HepG2 (cell line): ENCODE measurements at regions not wholly inside any gene's neighbourhood (a gene's known extent, or its start where the extent isn't known, plus 50 kb on each side); places are given as distances from the start of the nearest gene placed in this dataset.

Experiments
- ATAC-seq: fragments of 200-7000 bp; cut with Tn5 transposase; 3 replicates; pipeline ENCODE4 v1.9.1; 2020; ENCODE audit warnings: mild to moderate bottlenecking, moderate library complexity
- BruUV-seq: library from RNA; stranded (reverse); fragments of 400-500 nt; replicated peaks from 2 replicates; lab custom pipeline; 2021; lab: Mats Ljungman, UMichigan
- CTCF ChIA-PET: fragments of 300-600 bp; formaldehyde crosslinking; extraction: SDS; loops from one replicate; lab custom pipeline; 2021; ENCODE audit warnings: low total read pairs, inconsistent platforms, low intra/inter-chr PET ratio; lab: Yijun Ruan, JAX
- POLR2A ChIA-PET: fragments of 350-600 bp; sonication (Branson Sonifier 250); formaldehyde crosslinking; loops from one replicate; lab custom pipeline; 2020; ENCODE audit warnings: antibody characterized with exemption, inconsistent platforms; lab: Yijun Ruan, JAX
- DNase-seq: peaks from one replicate; pipeline ENCODE4 v3.0.0-alpha.2; 2015; ENCODE audit warnings: low spot score
- FAIRE-seq: peaks from 3 replicates; lab custom pipeline; 2011; peaks lifted over from hg19 to GRCh38; lab: Jason Lieb, UNC
- H2AFZ ChIP-seq: one replicate; pipeline ENCODE4 v1.6.1; 2011; ENCODE audit warnings: low read length, inconsistent platforms
- H3K27ac ChIP-seq: fragments of 300-600 bp; 3 replicates; pipeline ENCODE4 v1.8.0; 2011; ENCODE audit warnings: mixed run types, mild to moderate bottlenecking, mixed read lengths, low read length, inconsistent platforms; ENCODE audit not compliant: insufficient read depth; ENCODE audit errors: extremely low read length
- H3K27me3 ChIP-seq, 2 experiments: fragments of 200-600 bp in 1 of 2; 2 replicates in 1 of 2; 3 replicates in 1 of 2; pipeline versions ENCODE4 v1.6.0 to v1.8.0; 2011; ENCODE audit warnings: low read length in 2 of 2, mild to moderate bottlenecking in 2 of 2, moderate library complexity in 2 of 2, inconsistent platforms in 1 of 2; ENCODE audit not compliant: insufficient read depth in 2 of 2, control insufficient read depth in 1 of 2
- H3K36me3 ChIP-seq, 2 experiments: fragments of 200-600 bp in 1 of 2; replicated peaks in 1 of 2; 2 replicates in 1 of 2; 3 replicates in 1 of 2; pipeline versions ENCODE4 v1.5.1 to v1.8.0; 2011; ENCODE audit warnings: low read length in 2 of 2, inconsistent platforms in 1 of 2; ENCODE audit not compliant: insufficient read depth in 2 of 2, control insufficient read depth in 1 of 2
- H3K4me1 ChIP-seq: 2 replicates; pipeline ENCODE4 v1.5.1; 2012; ENCODE audit warnings: low read length, inconsistent platforms; ENCODE audit not compliant: insufficient read depth
- H3K4me2 ChIP-seq: 2 replicates; pipeline ENCODE4 v1.6.0; 2011; ENCODE audit warnings: low read depth, low read length, inconsistent platforms
- H3K4me3 ChIP-seq, 3 experiments: fragments of 200-600 bp in 1 of 3; sonication (generic), shearing (Covaris generic) in 1 of 3; replicated peaks in 1 of 3; 2 replicates each; pipeline ENCODE4 v1.5.1; 2011 to 2016; ENCODE audit warnings: low read length in 3 of 3, inconsistent platforms in 2 of 3, low read depth in 2 of 3, mild to moderate bottlenecking in 2 of 3, control low read depth in 1 of 3, mixed read lengths in 1 of 3; ENCODE audit not compliant: insufficient read depth in 1 of 3
- H3K79me2 ChIP-seq: one replicate; pipeline ENCODE4 v1.6.1; 2011; ENCODE audit warnings: low read length, inconsistent platforms; ENCODE audit not compliant: insufficient read depth
- H3K9ac ChIP-seq: 2 replicates; pipeline ENCODE4 v1.6.0; 2011; ENCODE audit warnings: mild to moderate bottlenecking, low read depth, low read length, inconsistent platforms; ENCODE audit not compliant: insufficient read depth
- H3K9me3 ChIP-seq: 2 replicates; pipeline ENCODE4 v1.5.1; 2012; ENCODE audit warnings: mild to moderate bottlenecking, low read length
- H4K20me1 ChIP-seq: 2 replicates; pipeline ENCODE4 v1.6.0; 2011; ENCODE audit warnings: inconsistent platforms, mild to moderate bottlenecking, low read length, moderate library complexity; ENCODE audit not compliant: insufficient read depth
- HOXA3 ChIP-seq: sonication (generic); formaldehyde crosslinking; IDR thresholded peaks from 2 replicates; pipeline ENCODE4 v1.5.0; 2020; ENCODE audit warnings: missing genetic modification reagents
- NFIC ChIP-seq: IDR thresholded peaks from 2 replicates; pipeline ENCODE4 v1.6.1; 2012; ENCODE audit warnings: mild to moderate bottlenecking, low read length, inconsistent platforms
- PLSCR1 ChIP-seq: sonication (generic); formaldehyde crosslinking; IDR thresholded peaks from 2 replicates; pipeline ENCODE4 v1.5.0; 2020; ENCODE audit warnings: missing genetic modification reagents, mild to moderate bottlenecking, borderline replicate concordance
- PRMT3 ChIP-seq: sonication (generic); formaldehyde crosslinking; IDR thresholded peaks from 2 replicates; pipeline ENCODE4 v1.8.1; 2022; ENCODE audit warnings: low read depth, mild to moderate bottlenecking, moderate library complexity, missing genetic modification reagents, borderline replicate concordance
- SIX1 ChIP-seq: sonication (generic); formaldehyde crosslinking; IDR thresholded peaks from 2 replicates; pipeline ENCODE4 v1.4.0; 2020; ENCODE audit warnings: missing genetic modification reagents, borderline replicate concordance
- ZKSCAN1 ChIP-seq: fragments of 150-350 bp; IDR thresholded peaks from 2 replicates; pipeline ENCODE4 v1.6.1; 2014; ENCODE audit warnings: low read length
- ZNF296 ChIP-seq: sonication (generic); formaldehyde crosslinking; conservative IDR thresholded peaks from 2 replicates; pipeline ENCODE4 v1.5.0; 2020; ENCODE audit warnings: mild to moderate bottlenecking, missing genetic modification reagents
- ZNF556 ChIP-seq: sonication (generic); formaldehyde crosslinking; IDR thresholded peaks from 2 replicates; pipeline ENCODE4 v1.4.0; 2020; ENCODE audit warnings: mild to moderate bottlenecking, missing genetic modification reagents, borderline replicate concordance
- ZNF597 ChIP-seq: sonication (generic); formaldehyde crosslinking; IDR thresholded peaks from 2 replicates; pipeline ENCODE4 v1.5.0; 2020; ENCODE audit warnings: missing genetic modification reagents
- ZNF737 ChIP-seq: sonication (generic); formaldehyde crosslinking; IDR thresholded peaks from 2 replicates; pipeline ENCODE4 v1.5.0; 2020; ENCODE audit warnings: missing genetic modification reagents, mild to moderate bottlenecking, borderline replicate concordance
- WGBS: methylation state at CpG from one replicate; pipeline ENCODE4 v1.1.6; 2017; ENCODE audit warnings: low lambda C conversion rate; 5-methylcytosine and 5-hydroxymethylcytosine counted together
- in situ Hi-C: cut with HindIII; loops from 2 replicates; pipeline ENCODE4 v1.10.0; 2017; ENCODE audit warnings: low pct_unique_long_range_greater_than_20kb; ENCODE audit not compliant: extremely low pct_ligation_motif_present
- intact Hi-C: fragments of 100-400 bp; cut with micrococcal nuclease; formaldehyde crosslinking; loops from one replicate; pipeline ENCODE4 v1.10.0; 2022; ENCODE audit not compliant: unreplicated experiment

GRCh38 chr12:102535306-102535705, 54.9 kb upstream of the IGF1 start:
- H4K20me1 ChIP-seq: no peaks in the 10 kb centered on the region
- H3K9ac ChIP-seq: no peak overlapping the region
- H3K36me3 ChIP-seq: no peaks in the 10 kb centered on the region
- no peaks in the 10 kb centered on the region for H3K9me3 ChIP-seq
- no peak overlapping the region for H3K4me2 ChIP-seq
- no peak for FAIRE-seq
- no TSS peak for BruUV-seq
- DNase-seq: no peak
- no peak for ATAC-seq
- ChIA-PET POLR2A (no interaction called here), CTCF (no interaction called here)
- H3K4me1 ChIP-seq: no peaks in the 10 kb centered on the region
- H3K79me2 ChIP-seq: no peaks in the 10 kb centered on the region
- TF ChIP-seq PLSCR1 (CRISPR knock-in tag): no peak
- TF ChIP-seq ZNF556 (CRISPR knock-in tag): no peak
- TF ChIP-seq PRMT3 (CRISPR knock-in tag): no peak
- no peak for TF ChIP-seq NFIC
- no peak for TF ChIP-seq HOXA3 (CRISPR knock-in tag)
- TF ChIP-seq ZNF737 (CRISPR knock-in tag): no peak
- no peak for TF ChIP-seq ZKSCAN1
- TF ChIP-seq ZNF597: no peak
- no peak for TF ChIP-seq SIX1
- no peak for TF ChIP-seq ZNF296 (CRISPR knock-in tag)
- 53% methylated on average over 5 of the region's 8 CpGs for WGBS
- intact Hi-C loops: no loop called here
- no peak overlapping the region for H3K27ac ChIP-seq
- H3K27me3 ChIP-seq: no peaks in the 10 kb centered on the region
- in situ Hi-C loops: no loop called here
- no peak overlapping the region for H3K4me3 ChIP-seq
- H2AFZ ChIP-seq: no peak overlapping the region
